ENCODE measurements at regions not wholly inside any gene's neighbourhood (a gene's known extent, or its start where the extent isn't known, plus 50 kb on each side); places are given as distances from the start of the nearest gene placed in this dataset.

DNA sequence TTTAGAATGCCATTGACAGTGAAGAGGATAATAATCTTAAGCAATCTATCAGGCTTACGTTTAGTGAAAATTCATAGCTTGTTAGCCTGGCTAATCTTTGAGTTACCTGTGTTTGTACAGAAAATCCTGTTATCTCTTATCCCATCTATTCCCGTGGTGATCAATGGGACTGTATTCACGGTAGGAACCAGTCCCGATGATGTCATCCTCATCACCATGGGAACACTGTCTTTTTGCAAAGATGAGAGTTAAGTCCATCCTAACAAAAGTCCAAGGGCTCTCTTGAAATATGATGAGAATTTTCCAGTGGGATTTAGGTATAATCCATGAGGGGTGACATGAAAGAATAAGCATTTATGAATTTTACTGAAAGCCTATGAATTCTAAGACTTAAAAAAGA is 762.2 kb downstream of the ETS1 start:
- DNase-seq, result no peak
- intact Hi-C loops (cut with micrococcal nuclease), result no loop called here
- no peaks in the 10 kb centered on the region for H3K9me3 Mint-ChIP-seq
- H3K4me3 Mint-ChIP-seq, result no peak overlapping the region
- TF ChIP-seq, protein P1, sequence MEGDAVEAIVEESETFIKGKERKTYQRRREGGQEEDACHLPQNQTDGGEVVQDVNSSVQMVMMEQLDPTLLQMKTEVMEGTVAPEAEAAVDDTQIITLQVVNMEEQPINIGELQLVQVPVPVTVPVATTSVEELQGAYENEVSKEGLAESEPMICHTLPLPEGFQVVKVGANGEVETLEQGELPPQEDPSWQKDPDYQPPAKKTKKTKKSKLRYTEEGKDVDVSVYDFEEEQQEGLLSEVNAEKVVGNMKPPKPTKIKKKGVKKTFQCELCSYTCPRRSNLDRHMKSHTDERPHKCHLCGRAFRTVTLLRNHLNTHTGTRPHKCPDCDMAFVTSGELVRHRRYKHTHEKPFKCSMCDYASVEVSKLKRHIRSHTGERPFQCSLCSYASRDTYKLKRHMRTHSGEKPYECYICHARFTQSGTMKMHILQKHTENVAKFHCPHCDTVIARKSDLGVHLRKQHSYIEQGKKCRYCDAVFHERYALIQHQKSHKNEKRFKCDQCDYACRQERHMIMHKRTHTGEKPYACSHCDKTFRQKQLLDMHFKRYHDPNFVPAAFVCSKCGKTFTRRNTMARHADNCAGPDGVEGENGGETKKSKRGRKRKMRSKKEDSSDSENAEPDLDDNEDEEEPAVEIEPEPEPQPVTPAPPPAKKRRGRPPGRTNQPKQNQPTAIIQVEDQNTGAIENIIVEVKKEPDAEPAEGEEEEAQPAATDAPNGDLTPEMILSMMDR (IDR thresholded peaks at IDR 0.05), result no peak
- peaks cover 16% of the 10 kb centered on the region for H3K27me3 Mint-ChIP-seq
- no peak overlapping the region for H3K27ac Mint-ChIP-seq
- POLR2A ChIA-PET, result no interaction called here
- H3K4me1 Mint-ChIP-seq (ENCODE audit: low read depth), result no peaks in the 10 kb centered on the region
- ATAC-seq, result no peak
- CTCF ChIA-PET, result no interaction called here
- H3K36me3 Mint-ChIP-seq (ENCODE audit: low read depth), result no peaks in the 10 kb centered on the region

GRCh38 chr11:127818625-127819024 is 768.7 kb downstream of the ETS1 start:
- Mint-ChIP-seq H3K27ac (no peak overlapping the region), H3K4me1 (ENCODE audit: low read depth) (no peaks in the 10 kb centered on the region), H3K36me3 (ENCODE audit: low read depth) (no peaks in the 10 kb centered on the region), H3K4me3 (no peak overlapping the region), H3K9me3 (no peaks in the 10 kb centered on the region), H3K27me3 (peaks cover 5% of the 10 kb centered on the region)
- intact Hi-C loops (cut with micrococcal nuclease), result no loop called here
- POLR2A ChIA-PET, result no interaction called here
- CTCF ChIA-PET, result interaction anchor here (1.1 to 1.3 kb wide), 2 partner anchors 9 to 25 kb away, joined by 3 read pairs; no protein-coding TSS in a partner anchor
- no peak for ATAC-seq
- DNase-seq, result no peak
- TF ChIP-seq, protein P1 (IDR thresholded peaks at IDR 0.05), result no peak

GRCh38 chr11:127816962-127817361 is 770.4 kb downstream of the ETS1 start:
- Mint-ChIP-seq H3K9me3 (no peaks in the 10 kb centered on the region), H3K36me3 (ENCODE audit: low read depth) (no peaks in the 10 kb centered on the region), H3K27me3 (peaks cover 4% of the 10 kb centered on the region), H3K27ac (no peak overlapping the region), H3K4me3 (no peak overlapping the region), H3K4me1 (ENCODE audit: low read depth) (no peaks in the 10 kb centered on the region)
- intact Hi-C loops (cut with micrococcal nuclease), result no loop called here
- DNase-seq (no peak), ATAC-seq (no peak)
- TF ChIP-seq, protein P1 (IDR thresholded peaks at IDR 0.05), result no peak
- POLR2A ChIA-PET, result no interaction called here
- CTCF ChIA-PET, result no interaction called here

GRCh38 chr11:127815331-127815730 is 772.0 kb downstream of the ETS1 start:
- Mint-ChIP-seq H3K9me3 (no peaks in the 10 kb centered on the region), H3K4me3 (no peak overlapping the region), H3K4me1 (ENCODE audit: low read depth) (no peaks in the 10 kb centered on the region), H3K36me3 (ENCODE audit: low read depth) (no peaks in the 10 kb centered on the region), H3K27me3 (peaks cover 8% of the 10 kb centered on the region), H3K27ac (no peak overlapping the region)
- CTCF ChIA-PET, result interaction anchor here (0.8 to 1.0 kb wide), 2 partner anchors 13 to 29 kb away, joined by 3 read pairs; no protein-coding TSS in a partner anchor
- TF ChIP-seq, protein P1 (IDR thresholded peaks at IDR 0.05), result no peak
- ATAC-seq (no peak), DNase-seq (no peak)
- POLR2A ChIA-PET, result interaction anchor here (1.0 kb wide), 1 partner anchor 29 kb away, joined by 3 read pairs; no protein-coding TSS in a partner anchor
- intact Hi-C loops (cut with micrococcal nuclease), result no loop called here

DNA sequence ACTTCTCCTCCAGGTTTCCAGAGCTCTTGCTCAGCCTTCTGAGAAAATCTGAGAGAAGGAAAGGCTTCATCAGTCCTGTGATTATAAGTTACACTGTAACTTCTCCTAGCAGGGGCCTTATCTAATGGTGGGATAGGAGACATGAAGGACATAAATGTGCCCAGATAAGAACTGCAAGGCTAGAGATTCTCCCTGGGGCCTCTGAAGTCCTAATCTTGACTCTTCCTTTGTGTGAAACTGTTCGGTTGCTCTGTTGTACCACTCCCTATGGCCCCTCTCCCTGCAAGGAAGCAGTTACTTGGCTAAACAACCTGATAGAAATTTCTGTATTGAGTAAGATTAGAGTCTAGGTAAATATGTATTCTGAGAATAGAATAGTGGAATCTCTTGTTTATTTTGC is 780.9 kb downstream of the ETS1 start:
- ChIA-PET POLR2A (no interaction called here), CTCF (no interaction called here)
- TF ChIP-seq, protein P1 (IDR thresholded peaks at IDR 0.05), result no peak
- ATAC-seq (no peak), DNase-seq (no peak)
- Mint-ChIP-seq H3K27ac (no peak overlapping the region), H3K9me3 (no peaks in the 10 kb centered on the region), H3K4me1 (ENCODE audit: low read depth) (no peaks in the 10 kb centered on the region), H3K36me3 (ENCODE audit: low read depth) (no peaks in the 10 kb centered on the region), H3K27me3 (peaks cover 10% of the 10 kb centered on the region), H3K4me3 (no peak overlapping the region)
- intact Hi-C loops (cut with micrococcal nuclease), result no loop called here
